Mucosa of descending colon (tissue), 3 donors: ENCODE measurements at regions not wholly inside any gene's neighbourhood (a gene's known extent, or its start where the extent isn't known, plus 50 kb on each side); places are given as distances from the start of the nearest gene placed in this dataset.

Source experiments
- ATAC-seq: fragments of 200-7000 bp; cut with Tn5 transposase; one replicate; pipeline ENCODE4 v1.9.1; 2020; ENCODE audit warnings: mild to moderate bottlenecking, moderate library complexity
- DNase-seq, 3 donors: peaks; one replicate each; pipeline ENCODE4 v3.0.0-alpha.2; 2020
- H3K36me3 ChIP-seq: fragments of 200-600 bp; one replicate; pipeline ENCODE4 v1.8.0; 2021; ENCODE audit warnings: low read depth, mild to moderate bottlenecking
- H3K4me1 ChIP-seq: fragments of 200-600 bp; one replicate; pipeline ENCODE4 v1.8.0; 2021; ENCODE audit warnings: low read depth, mild to moderate bottlenecking
- H3K4me3 ChIP-seq: fragments of 200-600 bp; one replicate; pipeline ENCODE4 v1.8.0; 2021; ENCODE audit warnings: mild to moderate bottlenecking
- H3K9me3 ChIP-seq: fragments of 200-600 bp; one replicate; pipeline ENCODE4 v1.8.0; 2021; ENCODE audit warnings: mild to moderate bottlenecking
- intact Hi-C, 2 donors: fragments of 100-400 bp; cut with DNase I in 1 of 2; cut with micrococcal nuclease in 1 of 2; formaldehyde crosslinking; loops; one replicate each; pipeline versions ENCODE4 v1.11.0 to v1.11.1; 2022; cut with DNase I, micrococcal nuclease
- TF ChIP-seq, protein P1 (sequence below): fragments of 200-600 bp; IDR thresholded peaks from one replicate; pipeline ENCODE4 v1.8.0; 2022; ENCODE audit warnings: antibody characterized with exemption, mild to moderate bottlenecking
- donor health status: DM: no; HTN: no; CAD: no; lungs with moderate emphysema.
- donor health status: DM: no; HTN: no; CAD: no.
- donor health status: DM: no; HTN: yes; CAD: no.

DNA sequence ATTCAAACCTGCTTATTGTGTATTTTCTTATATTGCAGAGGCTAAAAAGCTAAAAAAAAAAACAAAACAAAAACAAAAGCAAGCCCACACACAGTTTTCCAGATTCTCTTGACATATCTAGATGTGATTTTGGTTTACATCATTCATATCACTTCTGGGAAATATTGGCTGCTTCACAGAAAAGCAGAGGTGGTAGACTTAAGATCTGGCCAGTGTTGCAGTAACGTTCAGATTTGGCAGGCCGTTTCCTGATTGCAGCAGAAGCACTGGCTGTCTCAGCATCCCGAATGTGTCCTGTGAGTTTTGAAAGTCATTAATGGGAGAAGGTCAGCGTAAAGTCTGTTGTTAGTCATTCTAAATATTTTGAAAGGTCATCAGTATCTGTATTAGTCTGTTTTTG lies 2062.0 kb downstream of the ARAP2 start:
- H3K36me3 ChIP-seq, result no peaks in the 10 kb centered on the region
- TF ChIP-seq, protein P1, sequence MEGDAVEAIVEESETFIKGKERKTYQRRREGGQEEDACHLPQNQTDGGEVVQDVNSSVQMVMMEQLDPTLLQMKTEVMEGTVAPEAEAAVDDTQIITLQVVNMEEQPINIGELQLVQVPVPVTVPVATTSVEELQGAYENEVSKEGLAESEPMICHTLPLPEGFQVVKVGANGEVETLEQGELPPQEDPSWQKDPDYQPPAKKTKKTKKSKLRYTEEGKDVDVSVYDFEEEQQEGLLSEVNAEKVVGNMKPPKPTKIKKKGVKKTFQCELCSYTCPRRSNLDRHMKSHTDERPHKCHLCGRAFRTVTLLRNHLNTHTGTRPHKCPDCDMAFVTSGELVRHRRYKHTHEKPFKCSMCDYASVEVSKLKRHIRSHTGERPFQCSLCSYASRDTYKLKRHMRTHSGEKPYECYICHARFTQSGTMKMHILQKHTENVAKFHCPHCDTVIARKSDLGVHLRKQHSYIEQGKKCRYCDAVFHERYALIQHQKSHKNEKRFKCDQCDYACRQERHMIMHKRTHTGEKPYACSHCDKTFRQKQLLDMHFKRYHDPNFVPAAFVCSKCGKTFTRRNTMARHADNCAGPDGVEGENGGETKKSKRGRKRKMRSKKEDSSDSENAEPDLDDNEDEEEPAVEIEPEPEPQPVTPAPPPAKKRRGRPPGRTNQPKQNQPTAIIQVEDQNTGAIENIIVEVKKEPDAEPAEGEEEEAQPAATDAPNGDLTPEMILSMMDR, result no peak
- H3K9me3 ChIP-seq, result peaks cover 3% of the 10 kb centered on the region
- DNase-seq, result no peak
- no peak overlapping the region for H3K4me3 ChIP-seq
- no peaks in the 10 kb centered on the region for H3K4me1 ChIP-seq
- intact Hi-C loops, result no loop called here
- ATAC-seq, result no peak

DNA sequence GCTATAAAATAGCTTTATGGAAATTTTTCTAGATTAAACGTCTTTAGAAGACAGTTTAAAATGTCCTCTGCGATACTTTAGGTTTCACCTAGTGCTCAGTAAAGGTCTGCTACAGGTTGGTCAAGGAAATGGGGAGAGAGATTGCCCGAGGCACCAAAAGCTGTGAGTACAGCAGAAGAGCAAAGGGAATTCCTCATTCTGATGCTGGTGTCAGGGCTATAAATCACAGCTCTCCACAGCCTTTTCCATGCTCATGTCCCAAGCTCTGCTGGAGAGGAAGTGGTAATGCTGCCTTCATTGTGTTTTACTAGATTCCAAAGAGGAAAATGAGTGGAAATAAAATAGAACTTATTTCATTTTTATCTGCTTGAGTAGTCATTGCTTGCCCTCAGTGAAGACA lies 2060.4 kb downstream of the ARAP2 start:
- DNase-seq (no peak), ATAC-seq (no peak)
- H3K4me1 ChIP-seq, result no peaks in the 10 kb centered on the region
- no peaks in the 10 kb centered on the region for H3K36me3 ChIP-seq
- peaks cover 6% of the 10 kb centered on the region for H3K9me3 ChIP-seq
- intact Hi-C loops, result no loop called here
- TF ChIP-seq, protein P1, result no peak
- H3K4me3 ChIP-seq, result no peak overlapping the region

DNA sequence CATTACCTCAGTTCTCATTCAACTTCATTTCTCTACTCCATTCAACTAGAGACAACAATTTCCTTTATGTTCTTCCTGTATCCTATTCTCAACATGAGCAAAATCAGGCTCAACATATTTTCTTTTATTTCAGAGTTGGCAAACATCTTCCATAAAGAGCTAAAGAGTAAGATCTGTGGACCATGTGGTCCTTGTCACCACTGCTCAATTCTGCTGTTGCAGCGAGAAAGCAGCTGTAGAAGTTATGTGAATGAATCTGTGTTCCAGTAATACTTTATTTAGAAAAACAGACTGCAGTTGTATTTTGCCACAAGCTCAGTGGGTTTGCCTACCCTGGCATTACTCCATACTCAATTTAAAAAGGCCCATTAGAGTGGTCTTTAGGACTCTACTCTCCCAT lies 2057.3 kb downstream of the ARAP2 start:
- Histone ChIP-seq H3K4me3 (no peak overlapping the region), H3K36me3 (no peaks in the 10 kb centered on the region), H3K4me1 (no peaks in the 10 kb centered on the region), H3K9me3 (peaks cover 20% of the 10 kb centered on the region)
- DNase-seq (no peak), ATAC-seq (no peak)
- intact Hi-C loops, result no loop called here
- TF ChIP-seq, protein P1, result no peak

DNA sequence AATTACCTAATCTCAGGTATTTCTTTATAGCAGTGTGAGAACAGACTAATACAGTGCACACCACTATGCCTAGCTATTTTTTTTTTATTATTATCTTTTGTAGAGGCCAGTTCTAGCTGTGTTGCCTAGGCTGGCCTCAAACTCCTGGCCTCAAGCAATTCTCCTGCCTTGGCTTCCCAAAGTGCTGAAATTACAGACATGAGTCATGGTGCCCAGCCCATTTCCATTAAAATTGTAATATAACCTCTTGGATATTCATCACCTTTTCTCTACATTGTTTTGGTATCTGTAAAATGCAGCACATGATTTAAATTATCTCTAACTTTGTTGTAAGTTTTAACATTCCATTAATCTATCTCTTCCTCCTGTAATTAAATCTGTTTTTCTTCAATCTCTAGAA lies 2052.9 kb downstream of the ARAP2 start:
- no peak for DNase-seq
- intact Hi-C loops, result no loop called here
- Histone ChIP-seq H3K4me1 (no peaks in the 10 kb centered on the region), H3K36me3 (no peaks in the 10 kb centered on the region), H3K9me3 (peaks cover 19% of the 10 kb centered on the region), H3K4me3 (no peak overlapping the region)
- TF ChIP-seq, protein P1, result no peak
- no peak for ATAC-seq

DNA sequence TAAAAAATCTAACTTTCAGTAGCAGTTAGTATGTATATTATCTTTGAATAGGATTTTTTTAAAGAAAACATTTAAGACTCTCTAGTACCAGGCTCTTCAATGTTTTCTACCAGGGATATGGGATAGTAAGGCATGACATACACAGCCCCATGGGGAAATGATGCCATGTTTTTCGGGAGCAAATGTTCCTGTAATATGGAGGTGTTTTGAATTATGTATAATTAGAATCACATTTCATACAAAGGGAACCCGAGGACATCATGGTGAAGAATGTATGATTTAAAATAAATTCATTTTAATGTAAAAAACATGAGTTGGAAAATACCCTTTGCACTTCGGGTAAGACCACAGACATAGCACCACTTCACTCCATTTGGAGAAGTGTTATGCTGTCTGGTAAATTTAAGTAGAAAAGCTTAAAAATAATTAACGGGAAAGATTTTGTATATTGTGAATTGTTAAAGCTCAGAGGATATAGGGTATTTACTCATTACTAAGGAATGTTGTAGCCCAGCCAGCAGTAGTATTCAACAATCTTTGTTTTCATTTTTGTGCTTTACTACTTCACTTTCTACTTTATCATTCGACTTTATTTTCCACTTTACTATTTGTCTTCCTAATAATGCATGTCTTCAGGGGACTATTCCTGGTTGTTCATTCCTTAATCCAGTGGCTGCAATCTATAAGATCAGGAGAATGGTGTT lies 2050.7 kb downstream of the ARAP2 start:
- no peak for ATAC-seq
- intact Hi-C loops, result no loop called here

More for the DNA sequence above, 2050.7 kb downstream of the ARAP2 start:
- peaks cover 16% of the 10 kb centered on the region for H3K9me3 ChIP-seq
- no peak for DNase-seq
- TF ChIP-seq, protein P1, result no peak
- H3K4me3 ChIP-seq, result no peak overlapping the region
- no peaks in the 10 kb centered on the region for H3K4me1 ChIP-seq
- H3K36me3 ChIP-seq, result no peaks in the 10 kb centered on the region
